OCI-LY1 (cell line): ENCODE measurements at regions not wholly inside any gene's neighbourhood (a gene's known extent, or its start where the extent isn't known, plus 50 kb on each side); places are given as distances from the start of the nearest gene placed in this dataset.

Experiments
- H2AFZ ChIP-seq: fragments of 200-600 bp; sonication (generic), shearing (Covaris generic); 2 replicates; pipeline ENCODE4 v1.6.0; 2014; ENCODE audit warnings: antibody characterized with exemption, mild to moderate bottlenecking, low read length
- H3F3A ChIP-seq: fragments of 200-600 bp; sonication (generic), shearing (Covaris generic); 2 replicates; pipeline ENCODE4 v1.6.0; 2014; ENCODE audit warnings: mild to moderate bottlenecking, antibody characterized with exemption, low read length, moderate library complexity; ENCODE audit not compliant: insufficient read depth
- H3K27ac ChIP-seq: fragments of 200-600 bp; sonication (generic); 2 replicates; pipeline ENCODE4 v1.5.1; 2014; ENCODE audit warnings: low read length, mixed run types, mild to moderate bottlenecking, low read depth; ENCODE audit not compliant: poor library complexity, severe bottlenecking
- H3K27me3 ChIP-seq: fragments of 200-600 bp; sonication (generic); 2 replicates; pipeline ENCODE4 v1.6.0; 2014; ENCODE audit warnings: antibody characterized with exemption, mild to moderate bottlenecking, low read length, moderate library complexity; ENCODE audit not compliant: insufficient read depth
- H3K36me3 ChIP-seq: fragments of 200-600 bp; sonication (generic); 2 replicates; pipeline ENCODE4 v1.6.1; 2014; ENCODE audit warnings: mild to moderate bottlenecking, antibody characterized with exemption, low read length, moderate library complexity, mixed read lengths; ENCODE audit not compliant: insufficient read depth
- H3K4me1 ChIP-seq: fragments of 200-600 bp; sonication (generic); 2 replicates; pipeline ENCODE4 v1.5.1; 2014; ENCODE audit warnings: mild to moderate bottlenecking, low read length, moderate library complexity; ENCODE audit not compliant: insufficient read depth, severe bottlenecking
- H3K4me2 ChIP-seq: fragments of 200-600 bp; sonication (generic), shearing (Covaris generic); 2 replicates; pipeline ENCODE4 v1.6.1; 2014; ENCODE audit warnings: low read length
- H3K4me3 ChIP-seq: fragments of 200-600 bp; sonication (generic); 2 replicates; pipeline ENCODE4 v1.5.1; 2014; ENCODE audit warnings: low read length, low read depth, mild to moderate bottlenecking, mixed read lengths; ENCODE audit not compliant: poor library complexity, severe bottlenecking
- H3K79me2 ChIP-seq: fragments of 200-600 bp; shearing (Covaris generic); 2 replicates; pipeline ENCODE4 v1.6.1; 2016; ENCODE audit warnings: mixed run types, low read length, mixed read lengths; ENCODE audit not compliant: insufficient read depth
- H3K9ac ChIP-seq: fragments of 200-600 bp; sonication (generic), shearing (Covaris generic); 2 replicates; pipeline ENCODE4 v1.6.1; 2014; ENCODE audit warnings: mild to moderate bottlenecking, low read length, mixed read lengths
- H3K9me2 ChIP-seq: fragments of 200-600 bp; sonication (generic), shearing (Covaris generic); 2 replicates; pipeline ENCODE4 v1.6.1; 2014; ENCODE audit warnings: low read depth, mild to moderate bottlenecking, low read length, mixed read lengths
- H3K9me3 ChIP-seq: fragments of 200-600 bp; shearing (Covaris generic); 2 replicates; pipeline ENCODE4 v1.6.1; 2014; ENCODE audit warnings: low read length, mixed read lengths
- H4K20me1 ChIP-seq: fragments of 200-600 bp; sonication (generic), shearing (Covaris generic); 2 replicates; pipeline ENCODE4 v1.6.0; 2016; ENCODE audit warnings: mild to moderate bottlenecking, low read length; ENCODE audit not compliant: insufficient read depth
- EZH2 ChIP-seq: fragments of 200-600 bp; sonication (generic), shearing (Covaris generic); IDR thresholded peaks from 2 replicates; pipeline ENCODE4 v1.8.0; 2017; ENCODE audit warnings: borderline replicate concordance, mixed run types, mild to moderate bottlenecking, antibody characterized with exemption, low read length, moderate library complexity, mixed read lengths
- TF ChIP-seq, protein P1 (sequence below): fragments of 200-600 bp; sonication (generic), shearing (Covaris generic); IDR thresholded peaks from 2 replicates; pipeline ENCODE4 v1.5.1; 2017; ENCODE audit warnings: mild to moderate bottlenecking, antibody characterized with exemption, low read length, moderate library complexity, mixed read lengths

DNA sequence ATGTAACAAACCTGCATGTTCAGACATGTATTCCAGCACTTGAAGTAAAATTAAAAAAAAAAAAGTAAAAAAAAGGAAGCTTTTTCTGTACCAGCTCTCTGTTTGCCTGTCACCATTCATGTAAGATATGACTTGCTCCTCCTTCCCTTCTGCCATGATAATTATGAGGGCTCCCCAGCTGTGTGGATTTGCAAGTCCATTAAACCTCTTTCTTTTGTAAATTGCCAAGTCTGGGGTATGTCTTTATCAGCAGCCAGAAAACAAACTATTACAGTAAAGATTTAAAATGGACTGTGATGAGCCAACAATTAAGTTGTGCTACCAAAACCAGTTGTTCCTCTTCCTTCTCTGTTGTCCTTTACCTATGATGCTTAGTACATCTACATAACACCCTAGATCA lies 619.6 kb downstream of the ARL4A start:
- Histone ChIP-seq H4K20me1 (no peaks in the 10 kb centered on the region), H2AFZ (no peak overlapping the region), H3K79me2 (no peaks in the 10 kb centered on the region), H3K36me3 (no peaks in the 10 kb centered on the region), H3K27ac (no peak overlapping the region), H3K4me2 (no peak overlapping the region), H3K9me3 (peaks cover 10% of the 10 kb centered on the region; the same call in 1 of the 2 replicates), H3K4me1 (no peaks in the 10 kb centered on the region), H3K9ac (no peak overlapping the region), H3K27me3 (no peaks in the 10 kb centered on the region), H3K4me3 (no peak overlapping the region), H3K9me2 (no peaks in the 10 kb centered on the region), H3F3A (no peaks in the 10 kb centered on the region)
- TF ChIP-seq, protein P1, sequence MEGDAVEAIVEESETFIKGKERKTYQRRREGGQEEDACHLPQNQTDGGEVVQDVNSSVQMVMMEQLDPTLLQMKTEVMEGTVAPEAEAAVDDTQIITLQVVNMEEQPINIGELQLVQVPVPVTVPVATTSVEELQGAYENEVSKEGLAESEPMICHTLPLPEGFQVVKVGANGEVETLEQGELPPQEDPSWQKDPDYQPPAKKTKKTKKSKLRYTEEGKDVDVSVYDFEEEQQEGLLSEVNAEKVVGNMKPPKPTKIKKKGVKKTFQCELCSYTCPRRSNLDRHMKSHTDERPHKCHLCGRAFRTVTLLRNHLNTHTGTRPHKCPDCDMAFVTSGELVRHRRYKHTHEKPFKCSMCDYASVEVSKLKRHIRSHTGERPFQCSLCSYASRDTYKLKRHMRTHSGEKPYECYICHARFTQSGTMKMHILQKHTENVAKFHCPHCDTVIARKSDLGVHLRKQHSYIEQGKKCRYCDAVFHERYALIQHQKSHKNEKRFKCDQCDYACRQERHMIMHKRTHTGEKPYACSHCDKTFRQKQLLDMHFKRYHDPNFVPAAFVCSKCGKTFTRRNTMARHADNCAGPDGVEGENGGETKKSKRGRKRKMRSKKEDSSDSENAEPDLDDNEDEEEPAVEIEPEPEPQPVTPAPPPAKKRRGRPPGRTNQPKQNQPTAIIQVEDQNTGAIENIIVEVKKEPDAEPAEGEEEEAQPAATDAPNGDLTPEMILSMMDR = no peak
- no peak for TF ChIP-seq EZH2

DNA sequence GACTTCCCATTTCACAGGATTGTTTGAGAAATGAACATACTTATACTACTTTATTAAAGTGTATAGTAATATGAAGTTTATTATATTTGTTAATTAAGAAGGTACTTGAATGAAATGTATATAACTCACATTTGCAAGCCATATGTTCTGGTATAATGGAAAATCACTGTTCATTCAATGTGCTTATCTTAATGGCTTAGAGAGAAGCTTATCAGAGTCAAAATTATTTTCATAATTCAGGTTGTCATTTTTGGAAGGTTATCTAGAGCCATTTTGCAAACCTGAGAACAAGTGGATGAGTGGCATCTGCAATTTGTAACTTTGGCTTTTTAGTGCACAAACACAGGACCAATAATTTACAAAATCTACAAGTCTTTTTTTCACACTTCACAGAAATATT lies 621.0 kb downstream of the ARL4A start:
- Histone ChIP-seq H3K9me2 (no peaks in the 10 kb centered on the region), H3K79me2 (no peaks in the 10 kb centered on the region), H3K4me1 (no peaks in the 10 kb centered on the region), H3K4me2 (no peak overlapping the region), H3K36me3 (no peaks in the 10 kb centered on the region), H3K27me3 (no peaks in the 10 kb centered on the region), H3K27ac (no peak overlapping the region), H3K4me3 (no peak overlapping the region), H4K20me1 (no peaks in the 10 kb centered on the region), H3K9ac (no peak overlapping the region), H2AFZ (no peak overlapping the region), H3K9me3 (peaks cover 14% of the 10 kb centered on the region), H3F3A (no peaks in the 10 kb centered on the region)
- TF ChIP-seq EZH2 = no peak

DNA sequence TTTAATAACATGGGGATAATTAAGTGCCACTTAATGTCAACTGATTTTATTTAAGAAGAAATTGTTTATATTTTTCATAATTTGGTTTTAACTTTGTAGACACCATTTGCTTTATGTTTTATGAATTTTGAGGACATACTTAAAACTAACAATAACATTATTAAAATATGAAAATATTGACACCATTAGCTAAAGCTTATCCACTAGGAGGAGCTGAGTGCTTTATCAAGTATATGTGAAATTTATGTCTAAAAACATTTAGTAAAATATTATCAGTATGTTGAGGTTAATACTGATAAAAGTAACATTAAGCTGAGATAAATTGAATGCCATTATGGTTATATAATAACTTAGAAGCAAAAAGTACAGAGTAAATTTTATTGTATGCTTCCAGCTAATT lies 622.1 kb downstream of the ARL4A start:
- no peak overlapping the region for H3K9ac ChIP-seq
- no peaks in the 10 kb centered on the region for H4K20me1 ChIP-seq
- no peaks in the 10 kb centered on the region for H3K36me3 ChIP-seq
- no peak overlapping the region for H3K27ac ChIP-seq
- H3K9me2 ChIP-seq = no peaks in the 10 kb centered on the region
- H3K79me2 ChIP-seq = no peaks in the 10 kb centered on the region
- H3F3A ChIP-seq = no peaks in the 10 kb centered on the region
- peaks cover 13% of the 10 kb centered on the region for H3K9me3 ChIP-seq
- no peak overlapping the region for H3K4me2 ChIP-seq
- no peak for TF ChIP-seq EZH2
- TF ChIP-seq, protein P1 = no peak
- H3K4me1 ChIP-seq = no peaks in the 10 kb centered on the region
- no peaks in the 10 kb centered on the region for H3K27me3 ChIP-seq
- no peak overlapping the region for H2AFZ ChIP-seq
- no peak overlapping the region for H3K4me3 ChIP-seq

DNA sequence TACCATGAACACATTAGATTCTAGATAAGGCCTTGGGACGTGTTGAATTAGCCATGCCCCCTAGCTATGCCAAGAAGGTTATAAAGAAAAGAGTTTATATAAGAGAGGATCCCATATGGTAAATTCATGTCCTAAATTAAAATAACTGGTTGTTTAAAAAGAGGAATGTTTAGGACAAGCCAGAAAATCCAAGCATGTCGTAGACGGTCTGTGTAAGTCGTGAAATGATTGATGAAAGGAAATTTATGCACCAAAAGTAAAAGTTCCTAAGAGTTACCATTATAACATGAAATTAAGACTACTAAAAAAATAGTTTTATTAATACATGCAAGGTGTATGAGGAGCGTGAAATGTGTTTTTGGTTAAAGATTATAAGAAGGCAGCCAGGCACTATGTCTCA lies 624.9 kb downstream of the ARL4A start:
- Histone ChIP-seq H3K9me3 (peaks cover 9% of the 10 kb centered on the region), H3K4me3 (no peak overlapping the region), H3K27me3 (no peaks in the 10 kb centered on the region), H2AFZ (no peak overlapping the region), H3F3A (no peaks in the 10 kb centered on the region), H4K20me1 (no peaks in the 10 kb centered on the region), H3K79me2 (no peaks in the 10 kb centered on the region), H3K4me1 (no peaks in the 10 kb centered on the region), H3K4me2 (no peak overlapping the region), H3K36me3 (no peaks in the 10 kb centered on the region), H3K27ac (no peak overlapping the region), H3K9me2 (no peaks in the 10 kb centered on the region), H3K9ac (no peak overlapping the region)
- no peak for TF ChIP-seq EZH2
- TF ChIP-seq, protein P1 = no peak
